Fibroblast of skin of right quadriceps (primary cell): ENCODE measurements at regions not wholly inside any gene's neighbourhood (a gene's known extent, or its start where the extent isn't known, plus 50 kb on each side); places are given as distances from the start of the nearest gene placed in this dataset.

ENCODE experiments used
- DNase-seq: peaks from one replicate; pipeline ENCODE4 v3.0.0-alpha.2; 2013

GRCh38 chr1:4017636-4018365 is 117.7 kb upstream of the C1orf174 start:
- no peak for DNase-seq

- DNase-seq: no peak
Measured at GRCh38 chr1:4018466-4019146, 118.5 kb upstream of the C1orf174 start.

- no peak for DNase-seq
Measured at GRCh38 chr1:4019147-4019521, 119.1 kb upstream of the C1orf174 start.

DNA sequence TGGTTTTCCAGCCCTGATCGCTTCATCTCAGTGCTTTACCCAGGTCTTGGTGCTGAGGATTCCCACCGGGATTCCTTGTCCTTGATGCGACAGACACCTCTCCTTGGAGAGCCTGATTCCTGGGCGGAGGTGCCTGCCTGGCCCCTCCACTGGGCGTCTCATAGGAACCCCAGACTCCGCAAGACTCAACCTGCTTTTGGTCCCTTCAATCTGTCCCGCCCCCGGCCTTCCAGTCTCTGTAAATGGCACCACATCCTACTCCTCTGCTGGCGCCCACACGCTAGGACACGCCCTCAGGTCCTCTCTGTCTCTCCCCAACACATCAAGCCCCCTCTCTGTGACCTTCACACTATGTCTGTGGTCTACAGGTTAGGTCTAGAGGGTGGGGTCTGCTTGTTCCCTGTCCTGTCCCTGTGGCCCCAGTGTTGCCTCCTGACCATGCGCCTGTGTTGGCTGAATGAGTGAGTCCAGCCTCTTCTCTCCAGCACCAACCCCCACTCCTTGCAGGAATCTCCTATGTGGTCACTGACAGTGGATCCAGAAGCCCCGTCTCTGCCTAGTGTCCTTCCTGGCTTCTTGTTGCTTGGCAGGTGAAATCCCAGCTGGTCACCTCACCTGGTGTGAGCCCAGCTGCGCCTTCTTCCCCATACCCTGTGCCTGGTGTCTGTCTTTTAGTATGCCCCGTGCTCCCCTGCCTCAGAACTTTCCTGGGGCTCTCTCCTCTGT is 119.7 kb upstream of the C1orf174 start:
- no peak for DNase-seq

- DNase-seq: no peak
Measured at GRCh38 chr1:4020449-4020848, 120.4 kb upstream of the C1orf174 start.

- DNase-seq: no peak
Measured at GRCh38 chr1:4021136-4021973, 121.3 kb upstream of the C1orf174 start.

DNA sequence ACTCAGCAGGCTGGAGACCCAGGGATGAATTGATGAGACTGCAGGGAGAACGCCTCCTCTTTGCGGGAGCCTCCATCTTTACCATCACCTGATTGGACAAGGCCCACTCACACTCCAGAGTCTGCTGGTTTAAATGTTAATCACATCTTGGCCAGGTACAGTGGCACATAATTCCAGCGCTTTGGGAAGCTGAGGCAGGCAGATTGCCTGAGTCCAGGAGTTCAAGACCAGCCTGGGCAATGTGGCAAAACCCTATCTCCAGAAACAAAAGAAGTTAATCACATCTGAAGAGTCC is 121.8 kb upstream of the C1orf174 start:
- no peak for DNase-seq

- DNase-seq: no peak
Measured at GRCh38 chr1:4022715-4023114, 122.6 kb upstream of the C1orf174 start.

GRCh38 chr1:4023678-4024077 is 123.6 kb upstream of the C1orf174 start:
- no peak for DNase-seq

DNA sequence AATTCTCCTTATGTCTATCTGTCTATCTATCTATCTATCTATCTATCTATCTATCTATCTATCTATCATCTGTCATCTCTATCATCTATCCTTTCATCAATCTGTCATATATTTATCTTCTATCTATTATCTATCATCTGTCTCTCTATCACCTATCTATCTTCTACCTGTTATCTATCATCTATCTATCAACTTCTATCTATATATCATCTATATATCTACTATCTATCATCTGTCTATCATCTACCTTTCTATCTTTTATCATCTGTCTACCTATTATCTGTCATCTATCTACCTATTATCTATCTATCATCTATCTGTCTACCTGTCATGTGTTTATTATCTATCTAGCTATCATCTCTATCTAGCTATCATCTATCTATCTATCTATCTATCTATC is 124.7 kb upstream of the C1orf174 start:
- DNase-seq: no peak

DNA sequence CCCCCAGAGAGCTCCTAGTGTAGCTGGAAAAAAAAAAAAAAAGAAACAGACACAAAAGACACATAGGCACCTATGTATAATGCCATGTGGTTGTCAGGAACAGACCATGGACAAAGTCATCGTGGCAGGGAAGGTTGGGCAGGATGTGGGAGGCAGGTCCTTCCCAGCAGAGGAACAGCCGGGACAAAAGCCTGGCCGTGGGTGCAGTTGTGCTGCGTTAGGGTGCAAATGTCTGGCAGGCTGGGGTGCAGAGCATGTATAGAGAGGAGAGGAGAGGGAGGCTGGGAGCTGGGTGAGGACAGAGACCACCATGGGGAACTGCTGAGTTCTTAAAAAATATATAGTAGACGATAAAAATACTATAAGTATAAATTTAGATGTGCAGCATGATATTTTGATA is 125.7 kb upstream of the C1orf174 start:
- no peak for DNase-seq

GRCh38 chr1:4027008-4027407 is 126.9 kb upstream of the C1orf174 start:
- no peak for DNase-seq

GRCh38 chr1:4027492-4028138 is 127.5 kb upstream of the C1orf174 start:
- DNase-seq: no peak

GRCh38 chr1:4028139-4028501 is 128.0 kb upstream of the C1orf174 start:
- DNase-seq: no peak

GRCh38 chr1:4029376-4029775 is 129.3 kb upstream of the C1orf174 start:
- DNase-seq: no peak

DNA sequence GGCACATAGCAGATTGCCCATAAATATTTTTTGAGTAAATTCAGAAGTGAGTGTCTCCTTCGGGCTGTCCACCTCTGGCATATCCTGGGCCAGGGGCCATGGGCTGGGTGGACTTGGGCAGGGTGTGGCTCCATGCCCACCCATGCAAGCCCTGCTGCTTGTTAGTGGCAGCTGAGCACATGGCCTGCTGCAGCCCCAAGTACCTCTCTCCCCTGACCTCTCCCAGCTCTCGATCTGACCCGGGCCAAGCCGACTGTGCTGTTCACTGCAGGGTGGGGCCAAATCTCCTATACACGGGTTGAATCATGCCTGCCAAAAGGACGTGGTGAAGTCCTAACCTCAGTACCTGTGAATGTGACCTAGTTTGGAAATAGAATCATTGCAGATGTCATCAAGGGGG is 132.5 kb upstream of the C1orf174 start:
- DNase-seq: no peak

DNA sequence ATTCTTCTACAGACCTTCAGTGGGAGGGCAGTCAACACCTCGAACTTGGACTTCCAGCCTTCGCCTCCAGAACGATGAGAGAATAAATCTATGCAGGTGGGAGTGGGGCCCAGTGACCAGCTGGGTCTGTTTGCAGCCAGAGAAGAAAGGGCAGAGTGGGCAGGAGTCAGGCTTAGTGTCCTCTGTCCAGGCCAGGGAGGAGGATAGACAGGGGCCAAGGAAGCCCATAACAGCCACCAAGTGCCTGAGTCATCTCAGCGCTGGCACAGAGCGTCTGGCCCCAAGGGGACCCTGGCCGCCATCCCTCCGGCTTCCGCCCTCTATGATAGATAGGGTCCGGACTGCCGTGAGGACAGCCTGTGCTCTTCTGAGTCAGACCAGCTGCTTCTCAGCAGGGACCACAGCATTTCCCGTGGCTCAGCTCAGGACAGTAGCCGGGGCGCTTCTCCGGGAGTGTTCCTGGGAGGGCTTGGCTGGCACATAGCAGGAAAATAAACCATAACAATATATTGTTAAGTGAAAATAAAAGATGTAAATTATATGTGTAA is 133.1 kb upstream of the C1orf174 start:
- no peak for DNase-seq

DNA sequence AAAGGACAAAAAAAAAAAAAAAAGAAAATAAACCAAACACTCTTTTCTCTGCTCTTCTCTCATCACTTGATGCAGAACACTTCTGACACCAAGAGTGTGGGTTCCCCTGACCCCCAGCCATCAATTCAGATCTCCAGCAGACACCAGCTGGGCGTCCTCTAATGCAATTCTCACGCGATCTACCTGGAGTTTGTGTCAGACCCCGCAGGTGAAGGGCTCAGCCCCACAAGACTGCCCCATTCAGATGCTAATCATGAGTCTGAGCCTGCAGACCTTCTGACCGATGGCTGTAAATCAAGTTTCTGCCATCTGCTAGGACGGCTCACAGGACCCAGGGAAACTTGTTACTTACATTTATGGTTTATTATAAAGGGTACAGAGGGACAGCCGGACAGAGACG is 133.6 kb upstream of the C1orf174 start:
- DNase-seq: no peak

GRCh38 chr1:4034318-4034887 is 134.3 kb upstream of the C1orf174 start:
- no peak for DNase-seq

DNA sequence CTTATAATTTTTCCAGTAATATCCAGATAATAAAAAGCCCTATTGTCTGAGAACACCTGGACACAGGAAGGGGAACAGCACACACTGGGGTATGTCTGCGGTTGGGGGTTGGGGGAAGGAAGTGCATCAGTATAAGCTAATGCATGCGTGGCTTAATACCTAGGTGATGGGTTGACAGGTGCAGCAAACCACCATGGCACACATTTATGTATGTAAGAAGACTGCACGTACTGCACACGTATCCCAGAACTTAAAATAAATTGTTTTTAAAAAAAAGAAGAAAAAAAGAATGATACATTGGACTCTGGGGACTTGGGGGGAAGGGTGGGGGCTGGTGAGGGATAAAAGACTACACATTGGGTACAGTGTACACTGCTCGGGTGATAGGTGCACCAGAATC is 144.9 kb upstream of the C1orf174 start:
- DNase-seq: no peak

- no peak for DNase-seq
Measured at GRCh38 chr1:4045397-4046010, 145.4 kb upstream of the C1orf174 start.
